ENCODE measurements at regions not wholly inside any gene's neighbourhood (a gene's known extent, or its start where the extent isn't known, plus 50 kb on each side); places are given as distances from the start of the nearest gene placed in this dataset.
"Not testable (repeated sequence)": the region's sequence is repeated elsewhere in the genome, so short reads cannot be mapped to it uniquely, and the experiment has no call there.

GRCh38 chr14:98932431-98933325 lies 339.3 kb downstream of the BCL11B start:
- TF ChIP-seq CTCF (conservative IDR thresholded peaks at IDR 0.05; ENCODE audit: low read depth, low read length) = no peak
- no peak for DNase-seq (ENCODE audit: low read depth)
- no peak overlapping the region for H3K4me3 ChIP-seq (ENCODE audit: low read depth, low read length)

DNA sequence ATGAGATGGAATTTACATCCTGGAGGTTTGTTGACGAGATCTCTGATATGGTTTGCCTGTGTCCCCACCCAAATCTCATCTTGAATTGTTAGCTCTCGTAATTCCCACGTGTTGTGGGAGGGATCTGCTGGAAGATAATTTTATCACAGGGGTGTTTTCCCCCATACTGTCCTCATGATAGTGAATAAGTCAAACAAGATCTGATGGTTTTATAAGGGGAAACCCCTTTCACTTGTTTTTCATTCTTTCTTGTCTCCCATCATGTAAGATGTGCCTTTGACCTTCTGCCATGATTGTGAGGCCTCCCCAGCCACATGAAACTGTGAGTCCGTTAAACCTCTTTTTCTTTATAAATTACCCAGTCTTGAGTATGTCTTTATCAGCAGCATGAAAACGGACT lies 337.4 kb downstream of the BCL11B start:
- not testable (repeated sequence) for H3K4me3 ChIP-seq (ENCODE audit: low read depth, low read length); DNase-seq (ENCODE audit: low read depth)

GRCh38 chr14:98935921-98936320 lies 336.1 kb downstream of the BCL11B start:
- DNase-seq (ENCODE audit: low read depth) = no peak
- H3K4me3 ChIP-seq (ENCODE audit: low read depth, low read length) = no peak overlapping the region
- TF ChIP-seq CTCF (conservative IDR thresholded peaks at IDR 0.05; ENCODE audit: low read depth, low read length) = no peak

DNA sequence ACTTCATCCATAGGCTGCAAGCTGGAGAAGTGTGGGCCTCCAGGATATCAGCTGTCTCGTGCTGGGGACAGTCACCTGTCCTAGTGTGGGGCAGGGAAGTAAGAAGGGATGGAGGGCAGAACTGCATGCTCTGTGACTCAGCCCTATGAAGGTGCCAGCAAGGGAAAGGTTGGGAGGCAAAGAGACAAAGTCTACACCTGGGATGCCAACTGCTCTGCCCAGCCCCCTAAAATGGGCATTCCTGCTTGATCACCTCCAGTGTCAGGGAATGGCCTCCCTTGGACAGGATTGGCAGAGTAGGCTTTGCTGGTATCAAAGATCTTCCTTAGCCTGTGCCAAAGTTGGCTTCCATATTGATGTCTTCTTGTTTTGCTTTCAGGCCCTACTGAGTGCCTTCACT lies 335.0 kb downstream of the BCL11B start:
- no peak overlapping the region for H3K4me3 ChIP-seq (ENCODE audit: low read depth, low read length)
- no peak for TF ChIP-seq CTCF (conservative IDR thresholded peaks at IDR 0.05; ENCODE audit: low read depth, low read length)
- DNase-seq (ENCODE audit: low read depth) = no peak

- no peak for TF ChIP-seq CTCF (conservative IDR thresholded peaks at IDR 0.05; ENCODE audit: low read depth, low read length)
- H3K4me3 ChIP-seq (ENCODE audit: low read depth, low read length) = no peak overlapping the region
- no peak for DNase-seq (ENCODE audit: low read depth)
Observed at GRCh38 chr14:98937712-98938505, 334.1 kb downstream of the BCL11B start.

GRCh38 chr14:98940693-98941437 lies 331.1 kb downstream of the BCL11B start:
- TF ChIP-seq CTCF (conservative IDR thresholded peaks at IDR 0.05; ENCODE audit: low read depth, low read length) = no peak
- DNase-seq (ENCODE audit: low read depth) = no peak
- no peak overlapping the region for H3K4me3 ChIP-seq (ENCODE audit: low read depth, low read length)

DNA sequence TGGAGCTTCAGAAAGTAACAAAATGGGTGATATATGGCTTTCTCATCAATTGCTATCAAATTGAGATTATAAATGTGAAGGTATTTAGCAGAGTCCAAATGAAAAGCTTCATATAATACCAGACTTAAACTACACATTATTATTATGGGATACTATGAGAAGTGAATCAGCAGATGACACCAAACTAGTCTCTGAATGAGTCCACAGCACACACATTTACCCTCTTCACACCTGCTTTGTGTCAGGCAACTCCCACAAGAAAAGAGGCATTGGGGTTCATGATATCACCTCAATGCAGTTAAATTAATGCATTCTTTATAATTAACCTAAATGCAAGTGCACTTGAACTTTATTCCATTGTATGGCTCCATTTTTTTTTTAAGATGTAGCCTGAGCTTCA lies 330.5 kb downstream of the BCL11B start:
- H3K4me3 ChIP-seq (ENCODE audit: low read depth, low read length) = no peak overlapping the region
- DNase-seq (ENCODE audit: low read depth) = no peak
- no peak for TF ChIP-seq CTCF (conservative IDR thresholded peaks at IDR 0.05; ENCODE audit: low read depth, low read length)

Measured in choroid plexus epithelial cell (primary cell).